Uterus (tissue), 2 donors: ENCODE measurements at regions not wholly inside any gene's neighbourhood (a gene's known extent, or its start where the extent isn't known, plus 50 kb on each side); places are given as distances from the start of the nearest gene placed in this dataset.

Experiments
- POLR2A ChIP-seq, 2 donors: fragments of 450-650 bp; IDR thresholded peaks; one replicate each; pipeline ENCODE4 v1.6.1; 2016; ENCODE audit warnings: antibody characterized with exemption in 2 of 2, mild to moderate bottlenecking in 1 of 2, moderate library complexity in 1 of 2
- TF ChIP-seq, protein P1 (sequence below), 4 experiments: fragments of 200-600 bp in 2 of 4; fragments of 450-650 bp in 2 of 4; sonication (generic) in 2 of 4; IDR thresholded peaks; one replicate each; pipeline ENCODE4 v1.5.1; 2016 to 2019; ENCODE audit warnings: antibody characterized with exemption in 4 of 4, mild to moderate bottlenecking in 2 of 4, moderate library complexity in 1 of 4

DNA sequence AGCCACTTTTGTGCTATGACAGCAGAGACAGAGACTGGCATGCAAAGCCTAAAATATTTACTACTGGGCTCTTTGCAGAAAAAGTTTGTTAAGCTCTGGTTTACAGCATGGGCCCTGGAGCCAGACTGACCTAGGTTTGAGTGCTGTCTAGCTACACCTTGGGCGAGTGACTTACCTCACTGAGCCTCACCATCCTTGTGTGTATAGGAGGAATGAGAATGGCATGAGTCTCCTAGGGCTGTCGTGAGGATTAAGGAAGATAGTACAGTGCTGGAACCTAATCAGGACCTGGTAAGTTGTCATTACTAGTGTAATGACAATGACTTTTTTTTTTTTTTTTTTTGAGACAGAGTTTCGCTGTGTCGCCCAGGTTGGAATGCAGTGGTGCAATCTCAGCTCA, 65.2 kb downstream of the MSX2 start:
- no peak for TF ChIP-seq POLR2A (IDR thresholded peaks at IDR 0.05)
- TF ChIP-seq, protein P1, sequence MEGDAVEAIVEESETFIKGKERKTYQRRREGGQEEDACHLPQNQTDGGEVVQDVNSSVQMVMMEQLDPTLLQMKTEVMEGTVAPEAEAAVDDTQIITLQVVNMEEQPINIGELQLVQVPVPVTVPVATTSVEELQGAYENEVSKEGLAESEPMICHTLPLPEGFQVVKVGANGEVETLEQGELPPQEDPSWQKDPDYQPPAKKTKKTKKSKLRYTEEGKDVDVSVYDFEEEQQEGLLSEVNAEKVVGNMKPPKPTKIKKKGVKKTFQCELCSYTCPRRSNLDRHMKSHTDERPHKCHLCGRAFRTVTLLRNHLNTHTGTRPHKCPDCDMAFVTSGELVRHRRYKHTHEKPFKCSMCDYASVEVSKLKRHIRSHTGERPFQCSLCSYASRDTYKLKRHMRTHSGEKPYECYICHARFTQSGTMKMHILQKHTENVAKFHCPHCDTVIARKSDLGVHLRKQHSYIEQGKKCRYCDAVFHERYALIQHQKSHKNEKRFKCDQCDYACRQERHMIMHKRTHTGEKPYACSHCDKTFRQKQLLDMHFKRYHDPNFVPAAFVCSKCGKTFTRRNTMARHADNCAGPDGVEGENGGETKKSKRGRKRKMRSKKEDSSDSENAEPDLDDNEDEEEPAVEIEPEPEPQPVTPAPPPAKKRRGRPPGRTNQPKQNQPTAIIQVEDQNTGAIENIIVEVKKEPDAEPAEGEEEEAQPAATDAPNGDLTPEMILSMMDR (IDR thresholded peaks at IDR 0.05): no peak
